ENCODE measurements at regions not wholly inside any gene's neighbourhood (a gene's known extent, or its start where the extent isn't known, plus 50 kb on each side); places are given as distances from the start of the nearest gene placed in this dataset.

DNA sequence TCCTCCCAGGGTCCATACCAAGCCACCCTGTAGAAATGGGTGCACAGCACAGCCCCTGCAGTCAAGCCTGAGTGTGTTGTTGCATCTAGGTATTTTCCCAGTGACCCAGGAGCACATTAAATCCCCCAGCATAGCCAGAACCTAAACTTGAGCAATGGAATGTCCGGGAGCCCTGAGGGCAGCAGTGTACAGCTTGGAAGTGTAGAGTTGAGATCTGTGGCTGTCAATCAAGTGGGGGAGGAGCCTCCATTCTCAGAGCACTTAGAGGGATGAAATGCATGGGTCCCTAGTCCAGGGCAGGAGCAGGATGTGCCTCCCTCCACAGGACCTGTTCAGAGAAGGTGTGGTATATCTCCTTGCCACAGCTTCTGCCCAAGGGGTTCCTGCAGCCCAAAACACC, 885.1 kb downstream of the CCSER2 start:
- no peak for TF ChIP-seq MEIS1 (CRISPR knock-in tag; IDR thresholded peaks at IDR 0.05; ENCODE audit: borderline replicate concordance)
- TF ChIP-seq, protein P1, sequence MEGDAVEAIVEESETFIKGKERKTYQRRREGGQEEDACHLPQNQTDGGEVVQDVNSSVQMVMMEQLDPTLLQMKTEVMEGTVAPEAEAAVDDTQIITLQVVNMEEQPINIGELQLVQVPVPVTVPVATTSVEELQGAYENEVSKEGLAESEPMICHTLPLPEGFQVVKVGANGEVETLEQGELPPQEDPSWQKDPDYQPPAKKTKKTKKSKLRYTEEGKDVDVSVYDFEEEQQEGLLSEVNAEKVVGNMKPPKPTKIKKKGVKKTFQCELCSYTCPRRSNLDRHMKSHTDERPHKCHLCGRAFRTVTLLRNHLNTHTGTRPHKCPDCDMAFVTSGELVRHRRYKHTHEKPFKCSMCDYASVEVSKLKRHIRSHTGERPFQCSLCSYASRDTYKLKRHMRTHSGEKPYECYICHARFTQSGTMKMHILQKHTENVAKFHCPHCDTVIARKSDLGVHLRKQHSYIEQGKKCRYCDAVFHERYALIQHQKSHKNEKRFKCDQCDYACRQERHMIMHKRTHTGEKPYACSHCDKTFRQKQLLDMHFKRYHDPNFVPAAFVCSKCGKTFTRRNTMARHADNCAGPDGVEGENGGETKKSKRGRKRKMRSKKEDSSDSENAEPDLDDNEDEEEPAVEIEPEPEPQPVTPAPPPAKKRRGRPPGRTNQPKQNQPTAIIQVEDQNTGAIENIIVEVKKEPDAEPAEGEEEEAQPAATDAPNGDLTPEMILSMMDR (tag by site-specific recombination; IDR thresholded peaks at IDR 0.05): no peak
- no peak for TF ChIP-seq ZBTB21 (tag by site-specific recombination; IDR thresholded peaks at IDR 0.05)
- no peak for TF ChIP-seq ZBTB8A (tag by site-specific recombination; IDR thresholded peaks at IDR 0.05)
- TF ChIP-seq, protein P2, sequence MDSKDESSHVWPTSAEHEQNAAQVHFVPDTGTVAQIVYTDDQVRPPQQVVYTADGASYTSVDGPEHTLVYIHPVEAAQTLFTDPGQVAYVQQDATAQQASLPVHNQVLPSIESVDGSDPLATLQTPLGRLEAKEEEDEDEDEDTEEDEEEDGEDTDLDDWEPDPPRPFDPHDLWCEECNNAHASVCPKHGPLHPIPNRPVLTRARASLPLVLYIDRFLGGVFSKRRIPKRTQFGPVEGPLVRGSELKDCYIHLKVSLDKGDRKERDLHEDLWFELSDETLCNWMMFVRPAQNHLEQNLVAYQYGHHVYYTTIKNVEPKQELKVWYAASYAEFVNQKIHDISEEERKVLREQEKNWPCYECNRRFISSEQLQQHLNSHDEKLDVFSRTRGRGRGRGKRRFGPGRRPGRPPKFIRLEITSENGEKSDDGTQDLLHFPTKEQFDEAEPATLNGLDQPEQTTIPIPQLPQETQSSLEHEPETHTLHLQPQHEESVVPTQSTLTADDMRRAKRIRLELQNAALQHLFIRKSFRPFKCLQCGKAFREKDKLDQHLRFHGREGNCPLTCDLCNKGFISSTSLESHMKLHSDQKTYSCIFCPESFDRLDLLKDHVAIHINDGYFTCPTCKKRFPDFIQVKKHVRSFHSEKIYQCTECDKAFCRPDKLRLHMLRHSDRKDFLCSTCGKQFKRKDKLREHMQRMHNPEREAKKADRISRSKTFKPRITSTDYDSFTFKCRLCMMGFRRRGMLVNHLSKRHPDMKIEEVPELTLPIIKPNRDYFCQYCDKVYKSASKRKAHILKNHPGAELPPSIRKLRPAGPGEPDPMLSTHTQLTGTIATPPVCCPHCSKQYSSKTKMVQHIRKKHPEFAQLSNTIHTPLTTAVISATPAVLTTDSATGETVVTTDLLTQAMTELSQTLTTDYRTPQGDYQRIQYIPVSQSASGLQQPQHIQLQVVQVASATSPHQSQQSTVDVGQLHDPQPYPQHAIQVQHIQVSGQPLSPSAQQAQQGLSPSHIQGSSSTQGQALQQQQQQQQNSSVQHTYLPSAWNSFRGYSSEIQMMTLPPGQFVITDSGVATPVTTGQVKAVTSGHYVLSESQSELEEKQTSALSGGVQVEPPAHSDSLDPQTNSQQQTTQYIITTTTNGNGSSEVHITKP (tag by site-specific recombination; IDR thresholded peaks at IDR 0.05): no peak
- no peak for TF ChIP-seq ZFP3 (tag by site-specific recombination; IDR thresholded peaks at IDR 0.05; ENCODE audit: low read depth)
- TF ChIP-seq, protein P3, sequence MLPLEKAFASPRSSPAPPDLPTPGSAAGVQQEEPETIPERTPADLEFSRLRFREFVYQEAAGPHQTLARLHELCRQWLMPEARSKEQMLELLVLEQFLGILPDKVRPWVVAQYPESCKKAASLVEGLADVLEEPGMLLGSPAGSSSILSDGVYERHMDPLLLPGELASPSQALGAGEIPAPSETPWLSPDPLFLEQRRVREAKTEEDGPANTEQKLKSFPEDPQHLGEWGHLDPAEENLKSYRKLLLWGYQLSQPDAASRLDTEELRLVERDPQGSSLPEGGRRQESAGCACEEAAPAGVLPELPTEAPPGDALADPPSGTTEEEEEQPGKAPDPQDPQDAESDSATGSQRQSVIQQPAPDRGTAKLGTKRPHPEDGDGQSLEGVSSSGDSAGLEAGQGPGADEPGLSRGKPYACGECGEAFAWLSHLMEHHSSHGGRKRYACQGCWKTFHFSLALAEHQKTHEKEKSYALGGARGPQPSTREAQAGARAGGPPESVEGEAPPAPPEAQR (tag by site-specific recombination; IDR thresholded peaks at IDR 0.05): no peak
- no peak for TF ChIP-seq ZNF416 (tag by site-specific recombination; IDR thresholded peaks at IDR 0.05)
- TF ChIP-seq REST (tag by site-specific recombination; IDR thresholded peaks at IDR 0.05): no peak
- TF ChIP-seq ZNF791 (tag by site-specific recombination; IDR thresholded peaks at IDR 0.05): no peak
- no peak for TF ChIP-seq ZBTB17 (tag by site-specific recombination; IDR thresholded peaks at IDR 0.05)
